Kidney epithelial cell (primary cell): ENCODE measurements at regions not wholly inside any gene's neighbourhood (a gene's known extent, or its start where the extent isn't known, plus 50 kb on each side); places are given as distances from the start of the nearest gene placed in this dataset.

Source experiments
- DNase-seq: peaks from one replicate; pipeline ENCODE4 v3.0.0-alpha.2; 2010; ENCODE audit warnings: low read depth
- H3K27me3 ChIP-seq: 2 replicates; pipeline ENCODE4 v1.6.0; 2011; ENCODE audit warnings: low read length; ENCODE audit not compliant: control insufficient read depth, insufficient read depth
- H3K36me3 ChIP-seq: 2 replicates; pipeline ENCODE4 v1.5.1; 2011; ENCODE audit warnings: low read length; ENCODE audit not compliant: control insufficient read depth, insufficient read depth
- H3K4me3 ChIP-seq: 2 replicates; pipeline ENCODE4 v1.5.1; 2011; ENCODE audit warnings: low read depth, mild to moderate bottlenecking, control low read depth, low read length
- CTCF ChIP-seq: IDR thresholded peaks from 2 replicates; pipeline ENCODE4 v1.5.1; 2011; ENCODE audit warnings: mild to moderate bottlenecking, moderate library complexity, low read length, control low read depth, inconsistent platforms; ENCODE audit not compliant: insufficient read depth, poor library complexity, severe bottlenecking

- no peak overlapping the region for H3K4me3 ChIP-seq
- H3K27me3 ChIP-seq, result no peaks in the 10 kb centered on the region
- DNase-seq, result no peak
- H3K36me3 ChIP-seq, result no peaks in the 10 kb centered on the region
- TF ChIP-seq CTCF, result no peak
Observed at GRCh38 chr20:54822386-54822785, 347.0 kb downstream of the DOK5 start.

- Histone ChIP-seq H3K36me3 (no peaks in the 10 kb centered on the region), H3K4me3 (no peak overlapping the region), H3K27me3 (no peaks in the 10 kb centered on the region)
- DNase-seq, result no peak
- TF ChIP-seq CTCF, result no peak
Observed at GRCh38 chr20:54820392-54820791, 345.0 kb downstream of the DOK5 start.

- no peaks in the 10 kb centered on the region for H3K36me3 ChIP-seq
- DNase-seq, result no peak
- H3K4me3 ChIP-seq, result no peak overlapping the region
- H3K27me3 ChIP-seq, result no peaks in the 10 kb centered on the region
- TF ChIP-seq CTCF, result no peak
Observed at GRCh38 chr20:54806462-54806861, 331.1 kb downstream of the DOK5 start.

GRCh38 chr20:54794874-54795273 is 319.5 kb downstream of the DOK5 start:
- DNase-seq, result no peak
- no peaks in the 10 kb centered on the region for H3K27me3 ChIP-seq
- H3K4me3 ChIP-seq, result no peak overlapping the region
- no peak for TF ChIP-seq CTCF
- H3K36me3 ChIP-seq, result no peaks in the 10 kb centered on the region

GRCh38 chr20:54794110-54794509 is 318.7 kb downstream of the DOK5 start:
- no peaks in the 10 kb centered on the region for H3K36me3 ChIP-seq
- no peak for DNase-seq
- no peak for TF ChIP-seq CTCF
- no peak overlapping the region for H3K4me3 ChIP-seq
- no peaks in the 10 kb centered on the region for H3K27me3 ChIP-seq

- no peaks in the 10 kb centered on the region for H3K36me3 ChIP-seq
- H3K27me3 ChIP-seq, result no peaks in the 10 kb centered on the region
- no peak for DNase-seq
- no peak for TF ChIP-seq CTCF
- H3K4me3 ChIP-seq, result no peak overlapping the region
Observed at GRCh38 chr20:54793291-54793992, 318.0 kb downstream of the DOK5 start.
